ENCODE measurements at regions not wholly inside any gene's neighbourhood (a gene's known extent, or its start where the extent isn't known, plus 50 kb on each side); places are given as distances from the start of the nearest gene placed in this dataset.

GRCh38 chr2:160918258-160918657 is 242.0 kb upstream of the TANK start (continued):
- TF ChIP-seq, protein P1, sequence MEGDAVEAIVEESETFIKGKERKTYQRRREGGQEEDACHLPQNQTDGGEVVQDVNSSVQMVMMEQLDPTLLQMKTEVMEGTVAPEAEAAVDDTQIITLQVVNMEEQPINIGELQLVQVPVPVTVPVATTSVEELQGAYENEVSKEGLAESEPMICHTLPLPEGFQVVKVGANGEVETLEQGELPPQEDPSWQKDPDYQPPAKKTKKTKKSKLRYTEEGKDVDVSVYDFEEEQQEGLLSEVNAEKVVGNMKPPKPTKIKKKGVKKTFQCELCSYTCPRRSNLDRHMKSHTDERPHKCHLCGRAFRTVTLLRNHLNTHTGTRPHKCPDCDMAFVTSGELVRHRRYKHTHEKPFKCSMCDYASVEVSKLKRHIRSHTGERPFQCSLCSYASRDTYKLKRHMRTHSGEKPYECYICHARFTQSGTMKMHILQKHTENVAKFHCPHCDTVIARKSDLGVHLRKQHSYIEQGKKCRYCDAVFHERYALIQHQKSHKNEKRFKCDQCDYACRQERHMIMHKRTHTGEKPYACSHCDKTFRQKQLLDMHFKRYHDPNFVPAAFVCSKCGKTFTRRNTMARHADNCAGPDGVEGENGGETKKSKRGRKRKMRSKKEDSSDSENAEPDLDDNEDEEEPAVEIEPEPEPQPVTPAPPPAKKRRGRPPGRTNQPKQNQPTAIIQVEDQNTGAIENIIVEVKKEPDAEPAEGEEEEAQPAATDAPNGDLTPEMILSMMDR (IDR thresholded peaks at IDR 0.05), result no peak
- TF ChIP-seq FOXM1 (IDR thresholded peaks at IDR 0.05; ENCODE audit: low read depth), result no peak
- no peak for TF ChIP-seq PBX3 (IDR thresholded peaks at IDR 0.05)
- no peak for TF ChIP-seq MAX (IDR thresholded peaks at IDR 0.05; ENCODE audit: low read depth)
- TF ChIP-seq TCF12 (IDR thresholded peaks at IDR 0.05), result no peak
- TF ChIP-seq RFX5 (IDR thresholded peaks at IDR 0.05; ENCODE audit: low read length), result no peak
- no peak for TF ChIP-seq RAD21 (IDR thresholded peaks at IDR 0.05; ENCODE audit: low read length)
- TF ChIP-seq SIN3A (IDR thresholded peaks at IDR 0.05; ENCODE audit: borderline replicate concordance, low read depth, low read length), result no peak

GRCh38 chr2:160918906-160919503 is 241.2 kb upstream of the TANK start:
- no peaks in the 10 kb centered on the region for H3K9me3 ChIP-seq
- DNase-seq, result no peak
- peaks cover 8% of the 10 kb centered on the region for H3F3A ChIP-seq (replicated peaks; ENCODE audit: insufficient read depth)
- POLR2A ChIA-PET, result no interaction called here
- no peak overlapping the region for H3K4me2 ChIP-seq
- H3K9me2 ChIP-seq, result no peaks in the 10 kb centered on the region
- no peaks in the 10 kb centered on the region for H3K36me3 ChIP-seq (replicated peaks in 1 of 2; ENCODE audit: control insufficient read depth in 1 of 2, insufficient read depth in 2 of 2, low read length in 1 of 2)
- CTCF ChIA-PET, result interaction anchor here (1.0 kb wide), 1 partner anchor 594 kb away, joined by 3 read pairs; no protein-coding TSS in a partner anchor
- H3K27me3 ChIP-seq (ENCODE audit: insufficient read depth), result no peaks in the 10 kb centered on the region
- TF ChIP-seq, protein P1 (IDR thresholded peaks at IDR 0.05), result peak; percentile 59
- TF ChIP-seq SMC3 (IDR thresholded peaks at IDR 0.05; ENCODE audit: low read depth, low read length), result peak; percentile 34
- TF ChIP-seq RAD21 (IDR thresholded peaks at IDR 0.05; ENCODE audit: low read length), result peak; percentile 71
- no peak for TF ChIP-seq NFIC (IDR thresholded peaks at IDR 0.05; ENCODE audit: borderline replicate concordance)
- H4K20me1 ChIP-seq (ENCODE audit: insufficient read depth), result no peaks in the 10 kb centered on the region
- no peak overlapping the region for H3K4me3 ChIP-seq (ENCODE audit: low read depth in 2 of 2, low read length in 1 of 2)
- no peak overlapping the region for H2AFZ ChIP-seq (ENCODE audit: low read depth)
- no peak overlapping the region for H3K27ac ChIP-seq (ENCODE audit: low read depth in 2 of 2, low read length in 1 of 2)
- peaks cover 19 to 24% of the 10 kb centered on the region in 2 experiments for H3K4me1 ChIP-seq (ENCODE audit: control insufficient read depth in 1 of 2, insufficient read depth in 2 of 2, low read depth in 1 of 2, low read length in 1 of 2)
- H3K79me2 ChIP-seq (ENCODE audit: insufficient read depth), result no peaks in the 10 kb centered on the region
- WGBS (ENCODE audit: low lambda C conversion rate), result 66% methylated on average over 3 of the region's 4 CpGs
- H3K9ac ChIP-seq, result no peak overlapping the region

All from SK-N-SH (cell line).